Neural cell (in vitro differentiated cells): ENCODE measurements at regions not wholly inside any gene's neighbourhood (a gene's known extent, or its start where the extent isn't known, plus 50 kb on each side); places are given as distances from the start of the nearest gene placed in this dataset.

Experiments used
- H2AFZ ChIP-seq: fragments of 200-600, 300-800 bp; sonication (generic), shearing (Covaris generic); 2 replicates; pipeline ENCODE4 v1.6.0; 2014; ENCODE audit warnings: low read depth, mild to moderate bottlenecking, antibody characterized with exemption, low read length, moderate library complexity
- H3F3A ChIP-seq: fragments of 200-600 bp; shearing (Covaris generic); 2 replicates; pipeline ENCODE4 v1.6.1; 2016; ENCODE audit warnings: mild to moderate bottlenecking, moderate library complexity, mixed read lengths, antibody characterized with exemption, low read length; ENCODE audit not compliant: insufficient read depth, poor library complexity, severe bottlenecking
- H3K27ac ChIP-seq: fragments of 200-600, 300-800 bp; sonication (generic), shearing (Covaris generic); 2 replicates; pipeline ENCODE4 v1.5.1; 2014; ENCODE audit warnings: mild to moderate bottlenecking, low read length, moderate library complexity
- H3K27me3 ChIP-seq: fragments of 300-800, 200-600 bp; sonication (generic), shearing (Covaris generic); 2 replicates; pipeline ENCODE4 v1.6.0; 2014; ENCODE audit warnings: mild to moderate bottlenecking, low read depth, low read length, moderate library complexity; ENCODE audit not compliant: insufficient read depth
- H3K36me3 ChIP-seq: fragments of 300-800, 200-600 bp; sonication (generic), shearing (Covaris generic); 2 replicates; pipeline ENCODE4 v1.5.1; 2014; ENCODE audit warnings: mild to moderate bottlenecking, antibody characterized with exemption, low read length, moderate library complexity; ENCODE audit not compliant: insufficient read depth
- H3K4me2 ChIP-seq: fragments of 300-800, 200-600 bp; sonication (generic), shearing (Covaris generic); 2 replicates; pipeline ENCODE4 v1.6.0; 2014; ENCODE audit warnings: mild to moderate bottlenecking, low read length
- H3K4me3 ChIP-seq: fragments of 300-800, 200-600 bp; sonication (generic), shearing (Covaris generic); 2 replicates; pipeline ENCODE4 v1.5.1; 2014; ENCODE audit warnings: mild to moderate bottlenecking, low read length, moderate library complexity
- H3K79me2 ChIP-seq: fragments of 200-600 bp; shearing (Covaris generic); replicated peaks from 2 replicates; pipeline ENCODE4 v1.6.0; 2014; ENCODE audit warnings: mild to moderate bottlenecking, low read length, moderate library complexity; ENCODE audit not compliant: insufficient read depth
- H3K9ac ChIP-seq: fragments of 300-800, 200-600 bp; sonication (generic), shearing (Covaris generic); 2 replicates; pipeline ENCODE4 v1.6.1; 2016; ENCODE audit warnings: mild to moderate bottlenecking, low read length, mixed read lengths
- H3K9me2 ChIP-seq: fragments of 200-600 bp; shearing (Covaris generic); 2 replicates; pipeline ENCODE4 v1.6.1; 2016; ENCODE audit warnings: mild to moderate bottlenecking, low read length, mixed read lengths; ENCODE audit not compliant: insufficient read depth
- H3K9me3 ChIP-seq: fragments of 200-600, 300-800 bp; sonication (generic), shearing (Covaris generic); 2 replicates; pipeline ENCODE4 v1.6.1; 2016; ENCODE audit warnings: mild to moderate bottlenecking, mixed run types, low read length, moderate library complexity, mixed read lengths
- H4K20me1 ChIP-seq: fragments of 200-600 bp; shearing (Covaris generic); 2 replicates; pipeline ENCODE4 v1.6.1; 2016; ENCODE audit warnings: mild to moderate bottlenecking, mixed run types; ENCODE audit not compliant: insufficient read depth
- CTCF ChIP-seq: fragments of 450-650 bp; IDR thresholded peaks from 2 replicates; pipeline ENCODE4 v1.5.1; 2014; ENCODE audit warnings: antibody characterized with exemption, mild to moderate bottlenecking, moderate library complexity; ENCODE audit not compliant: poor library complexity, severe bottlenecking
- EP300 ChIP-seq: fragments of 450-650 bp; conservative IDR thresholded peaks from 2 replicates; pipeline ENCODE4 v1.6.1; 2014; ENCODE audit warnings: antibody characterized with exemption, mild to moderate bottlenecking, moderate library complexity; ENCODE audit not compliant: poor library complexity, severe bottlenecking
- EZH2 ChIP-seq: fragments of 200-600, 300-800 bp; shearing (Covaris generic), sonication (generic); IDR thresholded peaks from 2 replicates; pipeline ENCODE4 v1.6.1; 2014; ENCODE audit warnings: antibody characterized with exemption, low read length, borderline replicate concordance, mild to moderate bottlenecking; ENCODE audit not compliant: insufficient read depth, poor library complexity, severe bottlenecking
- MXI1 ChIP-seq: fragments of 450-650 bp; conservative IDR thresholded peaks from 2 replicates; pipeline ENCODE4 v1.6.1; 2014; ENCODE audit warnings: antibody characterized with exemption, mild to moderate bottlenecking; ENCODE audit not compliant: poor library complexity, severe bottlenecking
- POLR2AphosphoS5 ChIP-seq: IDR thresholded peaks from 2 replicates; pipeline ENCODE4 v1.6.1; 2012
- RAD21 ChIP-seq: fragments of 450-650 bp; conservative IDR thresholded peaks from 2 replicates; pipeline ENCODE4 v1.6.1; 2014; ENCODE audit warnings: antibody characterized with exemption, mild to moderate bottlenecking, moderate library complexity
- REST ChIP-seq: IDR thresholded peaks from 2 replicates; pipeline ENCODE4 v1.6.1; 2012; ENCODE audit warnings: borderline replicate concordance
- SMC3 ChIP-seq: fragments of 450-650 bp; conservative IDR thresholded peaks from 2 replicates; pipeline ENCODE4 v1.6.1; 2014; ENCODE audit warnings: antibody characterized with exemption, mild to moderate bottlenecking, moderate library complexity; ENCODE audit not compliant: poor library complexity
- TAF1 ChIP-seq: IDR thresholded peaks from 2 replicates; pipeline ENCODE4 v1.6.1; 2012; ENCODE audit warnings: low read depth

GRCh38 chr21:39003982-39004633 is 179.1 kb downstream of the PSMG1 start:
- H3K79me2 ChIP-seq, result no peaks in the 10 kb centered on the region
- no peaks in the 10 kb centered on the region for H3K36me3 ChIP-seq
- no peaks in the 10 kb centered on the region for H4K20me1 ChIP-seq
- no peak overlapping the region for H3K27ac ChIP-seq
- H3K4me3 ChIP-seq, result no peak overlapping the region
- H3K9ac ChIP-seq, result no peak overlapping the region
- no peaks in the 10 kb centered on the region for H3K9me2 ChIP-seq
- H3F3A ChIP-seq, result no peaks in the 10 kb centered on the region
- H3K4me2 ChIP-seq, result no peak overlapping the region
- TF ChIP-seq RAD21 (no peak), MXI1 (no peak)
- H3K9me3 ChIP-seq, result no peaks in the 10 kb centered on the region
- no peak overlapping the region for H2AFZ ChIP-seq
- H3K27me3 ChIP-seq, result no peaks in the 10 kb centered on the region

- Histone ChIP-seq H3F3A (no peaks in the 10 kb centered on the region), H3K9ac (no peak overlapping the region), H3K36me3 (no peaks in the 10 kb centered on the region), H3K27me3 (no peaks in the 10 kb centered on the region), H3K79me2 (no peaks in the 10 kb centered on the region), H3K4me2 (no peak overlapping the region), H3K9me2 (no peaks in the 10 kb centered on the region), H3K9me3 (no peaks in the 10 kb centered on the region), H2AFZ (no peak overlapping the region), H4K20me1 (no peaks in the 10 kb centered on the region), H3K27ac (no peak overlapping the region), H3K4me3 (no peak overlapping the region)
- no peak for TF ChIP-seq MXI1
- TF ChIP-seq CTCF, result no peak
- TF ChIP-seq RAD21, result no peak
- TF ChIP-seq POLR2AphosphoS5, result no peak
- TF ChIP-seq TAF1, result no peak
- TF ChIP-seq REST, result no peak
- no peak for TF ChIP-seq EP300
- TF ChIP-seq EZH2, result no peak
- TF ChIP-seq SMC3, result no peak
Measured at GRCh38 chr21:39001341-39001740, 181.9 kb downstream of the PSMG1 start.
